HG03103 (cell line): ENCODE measurements at regions not wholly inside any gene's neighbourhood (a gene's known extent, or its start where the extent isn't known, plus 50 kb on each side); places are given as distances from the start of the nearest gene placed in this dataset.

Experiments used
- ATAC-seq: cut with Tn5 transposase; IDR thresholded peaks from one replicate; pipeline ENCODE4 v1.9.1; 2021; ENCODE audit warnings: low read depth; ENCODE audit not compliant: unreplicated experiment

- ATAC-seq: no peak
Observed at GRCh38 chr1:222250376-222250775, 297.5 kb downstream of the HHIPL2 start.

- no peak for ATAC-seq
Observed at GRCh38 chr1:222247811-222248310, 300.0 kb downstream of the HHIPL2 start.

- no peak for ATAC-seq
Observed at GRCh38 chr1:222247081-222247480, 300.8 kb downstream of the HHIPL2 start.

GRCh38 chr1:222243902-222244301 is 304.0 kb downstream of the HHIPL2 start:
- ATAC-seq: no peak

GRCh38 chr1:222242492-222242891 is 305.4 kb downstream of the HHIPL2 start:
- ATAC-seq: no peak

GRCh38 chr1:222241410-222241809 is 306.5 kb downstream of the HHIPL2 start:
- ATAC-seq: no peak

GRCh38 chr1:222240536-222241181 is 307.2 kb downstream of the HHIPL2 start:
- ATAC-seq: no peak

GRCh38 chr1:222239130-222239529 is 308.8 kb downstream of the HHIPL2 start:
- ATAC-seq: no peak

GRCh38 chr1:222234351-222234750 is 313.6 kb downstream of the HHIPL2 start:
- ATAC-seq: no peak

- ATAC-seq: no peak
Observed at GRCh38 chr1:222233444-222234158, 314.3 kb downstream of the HHIPL2 start.

- no peak for ATAC-seq
Observed at GRCh38 chr1:222232842-222233241, 315.1 kb downstream of the HHIPL2 start.

GRCh38 chr1:222229672-222230312 is 318.1 kb downstream of the HHIPL2 start:
- ATAC-seq: no peak

GRCh38 chr1:222225316-222225691 is 322.6 kb downstream of the HHIPL2 start:
- no peak for ATAC-seq

GRCh38 chr1:222224636-222225315 is 323.1 kb downstream of the HHIPL2 start:
- no peak for ATAC-seq

- ATAC-seq: no peak
Observed at GRCh38 chr1:222224156-222224555, 323.7 kb downstream of the HHIPL2 start.

- no peak for ATAC-seq
Observed at GRCh38 chr1:222223010-222223409, 324.9 kb downstream of the HHIPL2 start.

GRCh38 chr1:222216255-222216754 is 331.6 kb downstream of the HHIPL2 start:
- no peak for ATAC-seq

GRCh38 chr1:222210776-222211175 is 337.1 kb downstream of the HHIPL2 start:
- ATAC-seq: no peak

GRCh38 chr1:222204475-222204874 is 343.4 kb downstream of the HHIPL2 start:
- no peak for ATAC-seq

GRCh38 chr1:222202831-222203230 is 345.1 kb downstream of the HHIPL2 start:
- ATAC-seq: no peak

- no peak for ATAC-seq
Observed at GRCh38 chr1:222196736-222197135, 351.2 kb downstream of the HHIPL2 start.
